HG02884 (cell line): ENCODE measurements at regions not wholly inside any gene's neighbourhood (a gene's known extent, or its start where the extent isn't known, plus 50 kb on each side); places are given as distances from the start of the nearest gene placed in this dataset.

Experiments
- ATAC-seq: cut with Tn5 transposase; IDR thresholded peaks from one replicate; pipeline ENCODE4 v1.9.1; 2021; ENCODE audit warnings: mild to moderate bottlenecking, moderate library complexity; ENCODE audit not compliant: unreplicated experiment

- no peak for ATAC-seq
Observed at GRCh38 chr9:90037146-90037797, 432.5 kb downstream of the GADD45G start.

GRCh38 chr9:90038763-90039162, 434.0 kb downstream of the GADD45G start:
- no peak for ATAC-seq

DNA sequence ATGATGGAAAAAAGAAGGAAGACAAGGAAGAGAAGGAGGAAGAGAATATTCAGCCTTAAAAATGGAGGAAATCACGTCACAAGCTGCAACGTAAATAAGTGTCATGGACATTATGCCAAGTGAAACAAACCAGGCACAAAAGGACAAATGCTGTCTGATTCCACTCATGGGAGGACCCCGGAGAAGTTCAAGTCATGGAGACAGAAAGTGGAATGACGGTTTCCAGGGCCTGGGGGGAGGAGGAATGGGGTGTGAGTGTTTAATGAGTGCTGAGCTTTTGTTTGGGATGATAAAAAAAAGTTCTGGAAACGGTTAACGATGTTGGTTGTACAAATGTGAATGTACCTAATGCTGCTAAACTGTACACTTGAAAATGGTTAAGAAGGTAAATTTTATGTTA, 439.5 kb downstream of the GADD45G start:
- ATAC-seq = no peak

DNA sequence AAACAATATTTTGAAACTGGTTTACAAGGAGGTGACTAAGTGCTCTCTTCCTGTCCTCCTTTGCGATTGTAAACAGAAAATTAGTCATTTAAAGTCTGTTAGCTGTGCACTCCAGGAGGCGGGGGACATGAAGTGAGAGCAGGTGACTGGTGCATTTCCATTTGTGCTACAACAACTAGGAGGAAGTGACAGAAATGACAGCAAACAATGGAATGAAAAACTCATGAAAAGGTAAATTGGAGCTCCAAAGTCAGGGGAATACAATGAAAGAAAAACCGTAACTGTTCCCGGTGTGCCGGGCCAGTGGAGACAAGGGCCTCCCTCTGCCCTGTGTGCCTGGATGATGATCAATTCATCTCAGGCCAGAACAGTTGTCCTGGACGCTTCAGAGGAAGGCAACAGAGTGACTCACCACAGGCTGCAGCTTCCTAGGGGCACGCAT, 439.9 kb downstream of the GADD45G start:
- no peak for ATAC-seq

DNA sequence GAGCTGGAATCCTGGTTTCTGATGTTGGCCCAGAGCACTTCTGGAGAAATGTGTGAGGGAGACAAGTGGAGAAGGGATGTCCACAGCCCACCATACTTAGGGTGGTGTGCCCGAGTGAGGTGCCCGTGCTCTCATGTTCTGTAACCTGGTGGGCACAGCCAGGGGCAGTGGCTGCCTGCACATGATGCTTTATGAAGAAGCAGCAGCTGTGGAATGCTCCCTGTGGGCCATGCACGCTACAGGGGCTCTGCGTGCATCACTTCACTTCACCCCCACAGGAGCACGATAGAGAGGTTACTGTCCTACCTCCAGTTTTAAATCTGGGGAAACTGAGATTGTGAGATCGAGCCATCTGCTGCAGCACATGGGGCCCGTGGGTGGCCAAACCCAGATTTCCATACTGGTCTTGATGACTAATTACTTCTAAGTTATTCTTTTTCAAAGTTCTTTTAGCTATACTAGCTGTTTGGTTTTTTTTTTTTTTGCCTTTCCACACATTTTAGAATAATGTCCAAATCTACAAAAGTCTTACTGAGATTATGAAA, 441.6 kb downstream of the GADD45G start:
- no peak for ATAC-seq

GRCh38 chr9:90047828-90048227, 443.0 kb downstream of the GADD45G start:
- no peak for ATAC-seq

- no peak for ATAC-seq
Observed at GRCh38 chr9:90052366-90052765, 447.6 kb downstream of the GADD45G start.

DNA sequence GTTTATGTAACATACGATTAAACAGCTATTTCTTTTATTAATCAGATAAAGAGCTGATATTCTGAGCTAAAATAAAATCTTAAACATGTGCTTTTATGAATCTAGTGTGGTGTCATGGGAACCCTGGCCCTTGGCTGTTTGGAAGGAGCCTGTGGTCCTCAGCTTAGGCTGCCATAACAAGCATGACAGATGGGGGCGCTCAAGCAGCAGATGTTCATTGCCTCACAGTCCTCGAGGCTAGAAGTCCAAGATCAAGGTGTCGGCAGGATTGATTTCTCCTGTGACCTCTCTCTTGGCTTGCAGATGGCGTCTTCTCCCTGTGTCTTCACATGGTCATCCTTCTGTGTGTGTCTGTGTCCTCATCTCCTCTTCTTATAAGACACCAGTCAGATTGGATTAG, 448.2 kb downstream of the GADD45G start:
- no peak for ATAC-seq

DNA sequence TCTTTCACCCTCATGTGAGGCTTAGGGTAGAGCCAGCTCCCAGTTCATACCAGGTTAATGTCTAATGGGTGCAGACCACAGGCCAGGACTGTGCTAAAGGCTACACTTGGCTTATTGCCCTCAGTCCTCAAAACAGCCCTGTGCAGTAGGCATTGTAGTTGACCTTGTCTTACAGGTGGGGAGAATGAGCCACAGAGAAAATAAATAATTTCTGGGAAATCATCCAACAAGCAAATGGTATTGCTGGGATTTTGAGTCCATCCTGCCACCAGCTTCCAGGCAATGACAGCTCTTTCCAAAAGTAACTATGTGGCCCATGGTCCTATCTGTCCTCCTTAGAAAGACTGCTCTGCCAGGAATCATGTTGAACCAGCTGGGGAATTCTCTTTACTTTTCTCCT, 450.0 kb downstream of the GADD45G start:
- no peak for ATAC-seq

GRCh38 chr9:90055226-90055625, 450.4 kb downstream of the GADD45G start:
- no peak for ATAC-seq

DNA sequence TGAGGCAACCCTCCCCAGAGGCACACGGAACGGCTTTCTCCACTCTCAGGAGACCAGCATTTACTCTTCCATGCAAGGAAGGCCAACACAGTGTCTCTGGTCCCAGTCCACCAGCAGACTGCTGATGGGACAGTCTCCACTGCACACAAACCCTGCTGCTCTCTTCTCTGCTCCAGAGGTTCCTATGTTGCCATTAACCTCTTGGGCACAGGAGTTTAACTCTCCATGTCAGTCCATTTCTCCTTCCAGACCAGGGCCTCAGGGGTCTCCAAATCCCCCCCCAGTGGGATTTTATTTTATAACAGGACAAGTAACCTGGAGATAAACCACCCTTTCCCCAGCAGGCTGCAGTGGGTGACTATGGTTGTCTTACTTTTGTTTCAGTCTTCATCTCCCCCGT, 452.5 kb downstream of the GADD45G start:
- no peak for ATAC-seq

- no peak for ATAC-seq
Observed at GRCh38 chr9:90058182-90058763, 453.5 kb downstream of the GADD45G start.

GRCh38 chr9:90059436-90059835, 454.6 kb downstream of the GADD45G start:
- ATAC-seq = no peak

DNA sequence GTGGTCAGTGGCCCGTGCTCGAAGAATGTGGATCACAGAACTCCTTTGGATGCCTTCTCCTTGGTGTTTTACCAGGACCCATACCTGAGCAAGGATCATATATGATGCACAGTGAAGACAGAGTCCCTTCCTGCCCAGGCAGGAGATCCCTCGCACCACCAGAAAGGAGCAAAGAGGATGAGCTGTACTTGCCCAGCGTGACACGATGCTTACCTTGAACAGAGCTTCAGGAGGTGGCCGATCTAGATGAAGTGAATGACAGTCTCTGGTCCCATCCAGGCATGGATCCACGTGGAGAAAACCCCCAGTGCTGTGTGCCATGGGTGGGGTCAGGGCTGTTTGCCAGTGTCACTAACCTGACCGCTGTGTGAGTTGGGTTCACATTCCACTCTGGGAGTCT, 455.4 kb downstream of the GADD45G start:
- ATAC-seq = no peak

DNA sequence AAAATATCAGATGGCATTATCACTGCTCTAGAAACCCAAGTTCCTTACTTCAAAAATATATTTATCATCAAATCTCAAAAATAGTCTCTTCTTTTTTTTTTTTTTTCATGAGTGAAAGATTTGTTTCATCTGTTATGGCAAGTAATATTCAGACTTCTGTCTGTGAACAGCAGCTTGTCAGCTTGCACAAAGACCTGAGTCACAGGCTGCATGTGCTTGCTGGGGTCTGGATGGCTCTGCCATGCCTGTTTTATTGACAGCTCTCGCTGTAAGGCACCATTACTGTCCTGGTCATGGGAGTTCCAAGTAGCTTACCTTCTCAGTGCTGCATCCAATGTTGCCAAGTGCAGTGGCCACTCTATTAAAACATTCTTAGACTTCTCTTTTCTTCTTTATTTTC, 456.4 kb downstream of the GADD45G start:
- no peak for ATAC-seq

DNA sequence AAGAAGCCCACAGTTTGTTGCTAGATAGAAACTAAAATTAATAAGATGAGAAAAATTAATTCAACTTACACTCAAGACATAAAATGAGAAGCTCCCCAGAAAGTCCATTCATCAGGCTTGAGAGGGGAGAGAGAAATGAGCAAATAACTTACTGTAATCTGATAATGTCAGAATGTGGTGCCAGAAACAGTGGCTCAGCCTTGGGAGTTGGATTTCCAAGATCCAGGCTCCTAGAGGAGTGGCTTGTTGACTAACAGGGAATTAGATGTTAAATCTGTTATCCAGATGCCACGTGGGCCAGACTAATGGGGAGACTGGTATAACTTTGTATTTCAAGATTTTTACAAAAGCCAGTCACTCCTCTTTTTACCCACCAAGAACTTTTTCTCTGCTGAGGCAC, 458.2 kb downstream of the GADD45G start:
- ATAC-seq = no peak

DNA sequence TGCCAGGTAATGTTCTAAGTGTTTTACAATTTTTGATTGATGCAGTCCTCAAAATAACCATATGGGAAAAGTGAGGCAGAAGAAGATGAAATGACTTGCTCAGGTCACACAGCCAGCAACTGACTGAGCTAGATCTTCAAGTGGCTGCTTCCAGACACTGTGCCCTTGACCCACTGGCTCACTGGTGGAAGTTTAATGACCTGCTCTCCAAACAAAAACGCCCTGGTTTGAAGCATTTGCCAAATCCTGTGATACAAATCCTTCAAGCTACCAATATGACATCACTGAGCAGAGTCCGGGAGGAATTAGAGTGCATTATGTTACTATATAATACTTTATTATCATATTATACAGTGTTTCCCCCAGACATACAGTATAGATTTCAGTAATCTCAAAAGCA, 459.4 kb downstream of the GADD45G start:
- ATAC-seq = no peak

DNA sequence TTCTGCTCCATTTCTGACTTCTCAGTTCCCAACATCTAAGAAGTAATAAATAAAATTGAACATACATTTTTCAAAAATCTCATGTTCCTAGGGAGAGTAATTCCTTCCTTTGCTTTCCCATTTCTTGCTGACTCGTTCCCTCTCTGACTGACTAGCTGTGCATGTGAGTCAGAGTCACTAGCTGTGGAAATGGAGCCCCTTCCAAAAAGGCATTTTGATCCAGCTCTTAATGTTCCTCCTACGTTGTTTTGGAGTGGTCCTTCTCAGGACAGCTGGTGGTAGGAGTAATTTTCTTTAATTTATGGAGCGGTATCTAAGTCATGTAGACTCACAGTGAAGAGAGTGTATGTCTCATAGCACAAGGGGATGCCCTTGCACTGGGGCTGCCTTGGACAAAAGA, 460.2 kb downstream of the GADD45G start:
- no peak for ATAC-seq

DNA sequence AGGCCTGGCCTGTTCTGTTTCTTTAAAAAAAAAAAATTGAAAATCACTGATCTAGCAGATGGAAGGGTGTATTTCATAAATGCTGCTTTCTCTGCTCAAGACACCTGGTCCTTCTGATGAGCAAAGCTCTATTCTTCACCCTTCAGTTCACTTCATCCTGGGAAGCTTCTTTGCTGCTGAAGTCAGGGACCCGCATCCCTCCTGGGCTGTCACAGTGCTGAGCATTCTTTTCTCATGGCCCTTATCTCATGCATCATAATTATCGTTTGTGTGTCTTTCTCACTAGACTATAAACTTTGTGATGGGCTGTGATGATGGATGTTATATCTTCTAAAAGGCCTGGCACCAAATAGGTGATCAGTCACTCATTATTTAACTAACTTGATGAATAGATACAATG, 461.0 kb downstream of the GADD45G start:
- ATAC-seq = no peak

- ATAC-seq = no peak
Observed at GRCh38 chr9:90069085-90069484, 464.3 kb downstream of the GADD45G start.

DNA sequence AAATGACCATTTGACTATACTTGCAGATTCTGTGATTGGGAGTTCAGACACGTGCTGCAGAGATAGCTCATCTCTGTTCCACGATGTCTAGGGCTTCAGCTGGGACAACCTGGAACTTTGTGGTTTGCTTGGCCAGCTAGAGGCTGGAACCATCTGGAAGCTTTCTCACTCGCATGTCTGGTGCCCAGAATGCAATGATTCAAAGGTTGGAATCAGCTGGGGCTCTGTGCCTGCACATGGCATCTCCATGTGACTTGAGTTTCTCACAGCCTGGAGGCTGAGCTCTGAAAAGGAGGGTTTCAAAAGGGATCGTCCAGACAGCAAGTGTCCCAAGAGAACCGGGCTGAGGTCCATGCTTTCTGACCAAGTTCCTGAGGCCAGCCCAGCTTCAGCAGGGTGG, 465.2 kb downstream of the GADD45G start:
- ATAC-seq = no peak

DNA sequence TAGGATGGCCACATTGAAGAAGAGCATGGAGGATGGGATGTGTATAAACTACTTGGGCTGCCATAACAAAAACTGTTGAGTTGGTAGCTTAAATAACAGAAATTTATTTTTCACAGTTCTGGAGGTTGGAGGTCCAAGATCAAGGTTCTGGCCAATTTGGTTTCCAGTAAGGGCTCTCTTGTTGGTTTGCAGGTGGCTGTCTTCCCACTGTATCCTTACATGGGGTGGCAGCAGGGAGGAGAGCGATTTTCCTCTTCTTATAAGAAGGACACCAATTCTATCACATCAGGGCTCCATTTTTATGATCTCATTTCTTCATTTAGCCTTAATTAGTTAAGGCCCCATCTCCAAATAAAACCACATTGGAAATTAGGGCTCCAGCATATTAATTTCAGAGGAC, 465.7 kb downstream of the GADD45G start:
- no peak for ATAC-seq
